Ascending aorta (tissue), 2 donors: ENCODE measurements at regions not wholly inside any gene's neighbourhood (a gene's known extent, or its start where the extent isn't known, plus 50 kb on each side); places are given as distances from the start of the nearest gene placed in this dataset.

Experiments used
- DNase-seq, 2 donors: peaks; one replicate each; pipeline ENCODE4 v3.0.0-alpha.2; 2019; ENCODE audit warnings: low spot score in 2 of 2
- H3K27ac ChIP-seq, 2 donors: fragments of 200-600 bp; sonication (generic); one replicate each; pipeline ENCODE4 v1.5.1; 2016 to 2017; ENCODE audit warnings: mild to moderate bottlenecking in 1 of 2
- H3K27me3 ChIP-seq: fragments of 200-600 bp; sonication (generic); one replicate; pipeline ENCODE4 v1.5.1; 2017
- H3K36me3 ChIP-seq, 2 donors: fragments of 200-600 bp; sonication (generic); one replicate each; pipeline ENCODE4 v1.5.1; 2016
- H3K4me1 ChIP-seq, 2 donors: fragments of 200-600 bp; sonication (generic); one replicate each; pipeline ENCODE4 v1.5.1; 2016 to 2017; ENCODE audit warnings: mild to moderate bottlenecking in 1 of 2
- H3K4me3 ChIP-seq, 2 donors: fragments of 200-600 bp; sonication (generic); one replicate each; pipeline ENCODE4 v1.5.1; 2016 to 2017; ENCODE audit warnings: mild to moderate bottlenecking in 1 of 2
- H3K9me3 ChIP-seq, 2 donors: fragments of 200-600 bp; sonication (generic); one replicate each; pipeline ENCODE4 v1.5.1; 2016
- CTCF ChIP-seq, 3 experiments: fragments of 200-600 bp in 2 of 3; fragments of 450-650 bp in 1 of 3; sonication (generic) in 2 of 3; IDR thresholded peaks; one replicate each; pipeline ENCODE4 v1.5.1; 2016 to 2019; ENCODE audit warnings: antibody characterized with exemption in 3 of 3, mild to moderate bottlenecking in 1 of 3, moderate library complexity in 1 of 3
- intact Hi-C: fragments of 100-400 bp; cut with DNase I; formaldehyde crosslinking; loops from one replicate; pipeline ENCODE4 v1.15.1; 2023

DNA sequence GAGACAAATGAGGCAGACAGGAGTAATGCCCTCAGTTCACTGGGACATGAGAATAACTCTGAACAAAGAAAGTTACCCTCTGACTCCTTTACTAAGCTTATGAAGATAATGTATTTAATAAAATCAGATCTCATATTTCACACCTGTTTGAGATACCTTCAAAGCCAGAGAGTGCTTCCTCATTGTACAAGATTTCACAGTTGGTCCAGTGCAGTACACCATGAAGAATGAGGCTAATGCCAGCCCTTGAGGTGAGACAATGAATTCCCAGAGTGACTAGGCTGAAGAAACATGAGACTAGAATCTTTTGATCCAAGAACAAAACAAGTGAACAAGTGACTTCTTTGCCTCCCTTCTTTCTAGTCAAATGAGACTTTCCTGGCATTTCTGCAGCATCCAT, 1133.8 kb downstream of the TUSC7 start:
- intact Hi-C loops, result no loop called here

DNA sequence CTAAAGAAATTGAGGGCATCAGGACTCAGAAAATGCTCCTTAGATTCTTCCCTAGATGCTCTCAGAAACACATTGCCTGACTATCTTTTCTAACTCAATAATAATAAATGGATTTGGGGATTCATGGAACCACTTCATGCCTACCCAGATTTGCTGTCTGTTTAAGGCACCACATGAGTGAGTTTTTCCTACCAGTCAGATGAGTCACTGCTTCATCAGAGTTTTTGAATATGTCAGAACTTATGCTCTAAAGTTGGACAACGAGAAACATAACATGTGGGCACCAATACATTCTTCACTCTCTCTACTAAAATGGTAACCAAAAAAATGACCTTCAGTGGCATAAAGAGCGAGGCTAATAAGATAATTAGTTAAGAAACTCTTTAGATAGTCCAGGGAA, 1135.1 kb downstream of the TUSC7 start:
- TF ChIP-seq CTCF (IDR thresholded peaks at IDR 0.05), result no peak
- H3K27ac ChIP-seq, result no peak overlapping the region
- intact Hi-C loops, result no loop called here
- no peaks in the 10 kb centered on the region for H3K4me1 ChIP-seq
- DNase-seq, result no peak
- H3K4me3 ChIP-seq, result no peak overlapping the region
- H3K36me3 ChIP-seq, result no peaks in the 10 kb centered on the region
- H3K27me3 ChIP-seq, result no peaks in the 10 kb centered on the region
- H3K9me3 ChIP-seq, result no peaks in the 10 kb centered on the region

More for the DNA sequence above, 1133.8 kb downstream of the TUSC7 start:
- no peak for DNase-seq
- no peaks in the 10 kb centered on the region for H3K4me1 ChIP-seq
- H3K27ac ChIP-seq, result no peak overlapping the region
- H3K36me3 ChIP-seq, result no peaks in the 10 kb centered on the region
- H3K9me3 ChIP-seq, result no peaks in the 10 kb centered on the region
- no peak overlapping the region for H3K4me3 ChIP-seq
- H3K27me3 ChIP-seq, result no peaks in the 10 kb centered on the region
- TF ChIP-seq CTCF (IDR thresholded peaks at IDR 0.05), result no peak

- H3K27me3 ChIP-seq, result no peaks in the 10 kb centered on the region
- H3K4me1 ChIP-seq, result no peaks in the 10 kb centered on the region
- H3K9me3 ChIP-seq, result no peaks in the 10 kb centered on the region
- H3K27ac ChIP-seq, result no peak overlapping the region
- TF ChIP-seq CTCF (IDR thresholded peaks at IDR 0.05), result no peak
- intact Hi-C loops, result no loop called here
- no peaks in the 10 kb centered on the region for H3K36me3 ChIP-seq
- H3K4me3 ChIP-seq, result no peak overlapping the region
- DNase-seq, result no peak
Measured at GRCh38 chr3:117846238-117846637, 1136.7 kb downstream of the TUSC7 start.

DNA sequence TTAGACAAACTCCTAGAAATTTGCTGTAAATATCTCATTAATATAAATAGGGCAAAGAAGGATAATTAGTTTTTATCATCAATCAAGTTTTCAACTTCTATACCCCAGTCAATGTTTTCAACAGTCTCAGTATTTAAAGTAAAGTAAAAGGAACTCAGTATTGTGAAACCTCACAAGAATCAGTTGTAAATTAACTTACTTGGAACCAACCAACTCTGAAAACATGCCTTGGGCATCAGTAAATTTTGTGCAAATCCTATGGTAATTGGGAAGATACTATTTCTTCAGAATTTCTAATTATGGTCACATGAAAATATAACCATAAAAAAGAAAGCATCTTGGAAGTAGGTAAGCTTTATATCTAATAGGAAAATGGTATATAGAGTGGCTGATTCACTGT, 1139.0 kb downstream of the TUSC7 start:
- Histone ChIP-seq H3K27ac (no peak overlapping the region), H3K4me1 (no peaks in the 10 kb centered on the region), H3K4me3 (no peak overlapping the region), H3K27me3 (no peaks in the 10 kb centered on the region), H3K36me3 (no peaks in the 10 kb centered on the region), H3K9me3 (no peaks in the 10 kb centered on the region)
- no peak for DNase-seq
- intact Hi-C loops, result no loop called here
- TF ChIP-seq CTCF (IDR thresholded peaks at IDR 0.05), result no peak

GRCh38 chr3:117853923-117854668, 1144.5 kb downstream of the TUSC7 start:
- no peak overlapping the region for H3K27ac ChIP-seq
- intact Hi-C loops, result no loop called here
- TF ChIP-seq CTCF (IDR thresholded peaks at IDR 0.05), result no peak
- H3K9me3 ChIP-seq, result no peaks in the 10 kb centered on the region
- no peaks in the 10 kb centered on the region for H3K4me1 ChIP-seq
- H3K4me3 ChIP-seq, result no peak overlapping the region
- no peaks in the 10 kb centered on the region for H3K36me3 ChIP-seq
- no peak for DNase-seq
- H3K27me3 ChIP-seq, result no peaks in the 10 kb centered on the region

GRCh38 chr3:117856354-117856753, 1146.8 kb downstream of the TUSC7 start:
- intact Hi-C loops, result no loop called here
- H3K27ac ChIP-seq, result no peak overlapping the region
- H3K4me3 ChIP-seq, result no peak overlapping the region
- H3K9me3 ChIP-seq, result no peaks in the 10 kb centered on the region
- H3K4me1 ChIP-seq, result no peaks in the 10 kb centered on the region
- TF ChIP-seq CTCF (IDR thresholded peaks at IDR 0.05), result no peak
- no peaks in the 10 kb centered on the region for H3K27me3 ChIP-seq
- no peaks in the 10 kb centered on the region for H3K36me3 ChIP-seq
- no peak for DNase-seq
